ENCODE measurements at regions not wholly inside any gene's neighbourhood (a gene's known extent, or its start where the extent isn't known, plus 50 kb on each side); places are given as distances from the start of the nearest gene placed in this dataset.

GRCh38 chr4:85142451-85142850, 176.0 kb upstream of the WDFY3 start:
- no peak for DNase-seq (ENCODE audit: low read depth)
- TF ChIP-seq, protein P1, sequence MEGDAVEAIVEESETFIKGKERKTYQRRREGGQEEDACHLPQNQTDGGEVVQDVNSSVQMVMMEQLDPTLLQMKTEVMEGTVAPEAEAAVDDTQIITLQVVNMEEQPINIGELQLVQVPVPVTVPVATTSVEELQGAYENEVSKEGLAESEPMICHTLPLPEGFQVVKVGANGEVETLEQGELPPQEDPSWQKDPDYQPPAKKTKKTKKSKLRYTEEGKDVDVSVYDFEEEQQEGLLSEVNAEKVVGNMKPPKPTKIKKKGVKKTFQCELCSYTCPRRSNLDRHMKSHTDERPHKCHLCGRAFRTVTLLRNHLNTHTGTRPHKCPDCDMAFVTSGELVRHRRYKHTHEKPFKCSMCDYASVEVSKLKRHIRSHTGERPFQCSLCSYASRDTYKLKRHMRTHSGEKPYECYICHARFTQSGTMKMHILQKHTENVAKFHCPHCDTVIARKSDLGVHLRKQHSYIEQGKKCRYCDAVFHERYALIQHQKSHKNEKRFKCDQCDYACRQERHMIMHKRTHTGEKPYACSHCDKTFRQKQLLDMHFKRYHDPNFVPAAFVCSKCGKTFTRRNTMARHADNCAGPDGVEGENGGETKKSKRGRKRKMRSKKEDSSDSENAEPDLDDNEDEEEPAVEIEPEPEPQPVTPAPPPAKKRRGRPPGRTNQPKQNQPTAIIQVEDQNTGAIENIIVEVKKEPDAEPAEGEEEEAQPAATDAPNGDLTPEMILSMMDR (IDR thresholded peaks at IDR 0.05; ENCODE audit: control insufficient read depth, extremely low read depth, insufficient read depth), result no peak
- no peak overlapping the region for H3K4me3 ChIP-seq (ENCODE audit: low read depth, low read length)

DNA sequence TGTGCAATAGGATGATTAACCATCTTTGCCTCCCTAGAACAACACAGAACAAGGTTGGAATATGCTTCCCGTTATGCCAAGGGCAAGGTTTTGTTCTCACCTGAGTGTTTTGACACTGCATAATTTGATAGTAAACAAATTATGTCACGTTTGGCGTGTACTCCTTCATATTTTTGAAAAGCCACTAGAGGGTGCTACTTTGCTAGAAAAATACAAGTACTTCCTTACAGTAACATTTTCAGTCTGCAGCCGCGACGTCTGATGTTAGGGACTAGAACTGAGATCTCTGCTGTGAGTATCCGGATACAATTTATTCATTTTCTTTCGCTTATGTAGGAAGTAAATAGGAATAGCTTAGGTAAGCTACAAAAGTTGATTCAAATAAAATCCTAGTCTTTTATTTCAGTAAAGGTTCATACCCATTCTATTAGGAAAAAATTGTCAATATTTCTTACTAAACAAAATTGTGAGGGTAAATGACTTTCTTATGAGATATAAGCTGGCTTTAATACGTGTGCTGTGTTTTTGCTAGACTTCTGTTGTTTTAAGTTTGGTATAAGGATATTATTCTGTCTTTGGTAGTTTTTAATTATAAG, 181.1 kb upstream of the WDFY3 start:
- DNase-seq (ENCODE audit: low read depth), result peak; percentile 36
- H3K4me3 ChIP-seq (ENCODE audit: low read depth, low read length), result no peak overlapping the region
- TF ChIP-seq, protein P1 (IDR thresholded peaks at IDR 0.05; ENCODE audit: control insufficient read depth, extremely low read depth, insufficient read depth), result peak; percentile 53

DNA sequence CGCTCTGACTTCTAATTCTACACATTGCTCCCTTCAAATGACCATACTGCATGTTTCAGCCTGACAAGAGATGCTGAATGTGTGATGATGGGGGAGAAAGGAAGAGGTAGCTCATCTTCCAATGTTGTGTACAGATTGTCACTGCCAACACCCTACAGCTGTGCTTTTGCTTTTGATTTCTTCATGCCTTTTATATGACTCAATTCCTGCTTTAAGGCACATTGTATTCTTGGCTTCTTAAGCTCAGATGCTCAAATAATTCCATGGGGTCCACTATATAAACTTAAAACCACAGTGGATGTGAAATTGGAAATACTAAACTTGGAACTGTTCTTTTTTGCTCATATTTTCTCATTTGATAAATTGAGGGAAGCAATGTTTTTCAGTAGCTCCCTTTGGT, 183.2 kb upstream of the WDFY3 start:
- TF ChIP-seq, protein P1 (IDR thresholded peaks at IDR 0.05; ENCODE audit: control insufficient read depth, extremely low read depth, insufficient read depth), result no peak
- H3K4me3 ChIP-seq (ENCODE audit: low read depth, low read length), result no peak overlapping the region
- DNase-seq (ENCODE audit: low read depth), result no peak

GRCh38 chr4:85151371-85151770, 184.9 kb upstream of the WDFY3 start:
- no peak overlapping the region for H3K4me3 ChIP-seq (ENCODE audit: low read depth, low read length)
- TF ChIP-seq, protein P1 (IDR thresholded peaks at IDR 0.05; ENCODE audit: control insufficient read depth, extremely low read depth, insufficient read depth), result no peak
- no peak for DNase-seq (ENCODE audit: low read depth)

GRCh38 chr4:85151786-85152185, 185.3 kb upstream of the WDFY3 start:
- DNase-seq (ENCODE audit: low read depth), result no peak
- no peak overlapping the region for H3K4me3 ChIP-seq (ENCODE audit: low read depth, low read length)
- TF ChIP-seq, protein P1 (IDR thresholded peaks at IDR 0.05; ENCODE audit: control insufficient read depth, extremely low read depth, insufficient read depth), result no peak

- DNase-seq (ENCODE audit: low read depth), result no peak
- no peak overlapping the region for H3K4me3 ChIP-seq (ENCODE audit: low read depth, low read length)
- TF ChIP-seq, protein P1 (IDR thresholded peaks at IDR 0.05; ENCODE audit: control insufficient read depth, extremely low read depth, insufficient read depth), result no peak
Measured at GRCh38 chr4:85152480-85152879, 186.0 kb upstream of the WDFY3 start.

DNA sequence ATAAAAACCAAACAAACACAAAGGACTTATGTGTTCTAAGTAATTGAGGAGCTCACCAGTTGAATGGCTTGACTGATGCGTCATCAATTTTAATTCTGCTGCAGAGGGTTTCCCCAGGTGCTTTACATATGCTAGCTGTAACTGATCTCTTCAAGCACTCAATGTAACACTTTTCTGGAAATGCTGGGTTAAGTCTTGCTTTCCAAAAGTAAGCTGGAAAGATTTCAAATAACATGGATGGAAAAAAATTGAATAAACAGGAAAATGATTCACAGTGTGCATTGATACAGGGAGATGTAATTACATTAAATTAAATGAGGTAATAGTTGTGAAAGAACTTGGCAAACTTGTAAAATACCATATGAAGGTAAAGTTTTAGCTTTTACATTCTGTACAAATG, 186.7 kb upstream of the WDFY3 start:
- no peak overlapping the region for H3K4me3 ChIP-seq (ENCODE audit: low read depth, low read length)
- DNase-seq (ENCODE audit: low read depth), result no peak
- TF ChIP-seq, protein P1 (IDR thresholded peaks at IDR 0.05; ENCODE audit: control insufficient read depth, extremely low read depth, insufficient read depth), result no peak

Data from LNCaP clone FGC (cell line).